BE2C (cell line): ENCODE measurements at regions not wholly inside any gene's neighbourhood (a gene's known extent, or its start where the extent isn't known, plus 50 kb on each side); places are given as distances from the start of the nearest gene placed in this dataset.
"Not testable (repeated sequence)": the region's sequence is repeated elsewhere in the genome, so short reads cannot be mapped to it uniquely, and the experiment has no call there.

Experiments used
- DNase-seq: peaks from one replicate; pipeline ENCODE4 v3.0.0-alpha.2; 2020
- H3K27me3 ChIP-seq: fragments of 250-450 bp; sonication (Bioruptor Pico); 2 replicates; pipeline ENCODE4 v1.5.1; 2020; ENCODE audit warnings: mild to moderate bottlenecking
- H3K36me3 ChIP-seq: fragments of 250-450 bp; sonication (Bioruptor Pico); 2 replicates; pipeline ENCODE4 v1.5.1; 2020; ENCODE audit warnings: mild to moderate bottlenecking
- H3K4me1 ChIP-seq: fragments of 250-450 bp; sonication (Bioruptor Pico); 2 replicates; pipeline ENCODE4 v1.5.1; 2020
- H3K4me3 ChIP-seq: 2 replicates; pipeline ENCODE4 v1.5.1; 2011; ENCODE audit warnings: low read depth, low read length
- H3K9me3 ChIP-seq: fragments of 250-450 bp; sonication (Bioruptor Pico); 2 replicates; pipeline ENCODE4 v1.5.1; 2020
- CTCF ChIP-seq: IDR thresholded peaks from 2 replicates; pipeline ENCODE4 v1.5.1; 2012; ENCODE audit warnings: mild to moderate bottlenecking, low read depth, low read length

GRCh38 chr12:125343649-125344048 lies 278.4 kb downstream of the AACS start:
- no peak for DNase-seq
- no peaks in the 10 kb centered on the region for H3K9me3 ChIP-seq
- H3K27me3 ChIP-seq, result no peaks in the 10 kb centered on the region; the same call in none of the 2 replicates
- H3K4me1 ChIP-seq, result no peaks in the 10 kb centered on the region
- H3K36me3 ChIP-seq, result no peaks in the 10 kb centered on the region
- no peak for TF ChIP-seq CTCF
- H3K4me3 ChIP-seq, result no peak overlapping the region

- H3K4me3 ChIP-seq, result no peak overlapping the region
- H3K27me3 ChIP-seq, result no peaks in the 10 kb centered on the region; the same call in 1 of the 2 replicates
- no peak for DNase-seq
- no peaks in the 10 kb centered on the region for H3K36me3 ChIP-seq
- no peaks in the 10 kb centered on the region for H3K9me3 ChIP-seq
- TF ChIP-seq CTCF, result no peak
- H3K4me1 ChIP-seq, result no peaks in the 10 kb centered on the region
Measured at GRCh38 chr12:125346362-125346761, 281.1 kb downstream of the AACS start.

- no peaks in the 10 kb centered on the region for H3K27me3 ChIP-seq
- no peaks in the 10 kb centered on the region for H3K36me3 ChIP-seq
- peak; percentile 19; the same call in 1 of the 2 replicates for TF ChIP-seq CTCF
Measured at GRCh38 chr12:125351788-125352187, 286.6 kb downstream of the AACS start.

GRCh38 chr12:125353002-125353401 lies 287.8 kb downstream of the AACS start:
- not testable (repeated sequence) for H3K36me3 ChIP-seq, H3K27me3 ChIP-seq, DNase-seq, H3K9me3 ChIP-seq, H3K4me3 ChIP-seq, H3K4me1 ChIP-seq

More at GRCh38 chr12:125351788-125352187, 286.6 kb downstream of the AACS start:
- DNase-seq, result no peak
- H3K9me3 ChIP-seq, result no peaks in the 10 kb centered on the region
- no peaks in the 10 kb centered on the region for H3K4me1 ChIP-seq
- H3K4me3 ChIP-seq, result no peak overlapping the region

GRCh38 chr12:125353871-125354270 lies 288.6 kb downstream of the AACS start:
- no peak for TF ChIP-seq CTCF
- H3K36me3 ChIP-seq, result no peaks in the 10 kb centered on the region
- H3K9me3 ChIP-seq, result no peaks in the 10 kb centered on the region
- H3K4me3 ChIP-seq, result no peak overlapping the region
- no peaks in the 10 kb centered on the region for H3K27me3 ChIP-seq
- no peak for DNase-seq
- H3K4me1 ChIP-seq, result no peaks in the 10 kb centered on the region

- H3K27me3 ChIP-seq, result no peaks in the 10 kb centered on the region
- no peak for TF ChIP-seq CTCF
- no peak for DNase-seq
- H3K4me3 ChIP-seq, result no peak overlapping the region
- no peaks in the 10 kb centered on the region for H3K4me1 ChIP-seq
- H3K36me3 ChIP-seq, result no peaks in the 10 kb centered on the region
- H3K9me3 ChIP-seq, result no peaks in the 10 kb centered on the region
Measured at GRCh38 chr12:125355614-125356013, 290.4 kb downstream of the AACS start.

- DNase-seq, result no peak
- Histone ChIP-seq H3K4me3 (no peak overlapping the region), H3K4me1 (no peaks in the 10 kb centered on the region), H3K9me3 (no peaks in the 10 kb centered on the region), H3K36me3 (no peaks in the 10 kb centered on the region), H3K27me3 (no peaks in the 10 kb centered on the region)
- no peak for TF ChIP-seq CTCF
Measured at GRCh38 chr12:125356111-125356510, 290.9 kb downstream of the AACS start.
